NCI-H446 (cell line): ENCODE measurements at regions not wholly inside any gene's neighbourhood (a gene's known extent, or its start where the extent isn't known, plus 50 kb on each side); places are given as distances from the start of the nearest gene placed in this dataset.

Source experiments
- DNase-seq, 2 experiments: peaks; one replicate each; lab custom pipeline; 2025; lab: John Stamatoyannopoulos, UW

- DNase-seq = no peak
These were observed 532.9 kb downstream of the ANKRD50 start for GRCh38 chr4:124179506-124180186.

GRCh38 chr4:124181039-124181438 is 531.5 kb downstream of the ANKRD50 start:
- DNase-seq = no peak

- no peak for DNase-seq
These were observed 529.3 kb downstream of the ANKRD50 start for GRCh38 chr4:124183231-124183630.

- DNase-seq = no peak
These were observed 528.6 kb downstream of the ANKRD50 start for GRCh38 chr4:124183926-124184325.

- DNase-seq = no peak
These were observed 527.7 kb downstream of the ANKRD50 start for GRCh38 chr4:124184792-124185191.

GRCh38 chr4:124188595-124188994 is 523.9 kb downstream of the ANKRD50 start:
- DNase-seq = no peak

- no peak for DNase-seq
These were observed 523.0 kb downstream of the ANKRD50 start for GRCh38 chr4:124189545-124189944.

- DNase-seq = no peak
These were observed 521.2 kb downstream of the ANKRD50 start for GRCh38 chr4:124191329-124191728.

GRCh38 chr4:124192544-124192943 is 520.0 kb downstream of the ANKRD50 start:
- DNase-seq = no peak

GRCh38 chr4:124199185-124199584 is 513.3 kb downstream of the ANKRD50 start:
- no peak for DNase-seq

- DNase-seq = no peak
These were observed 512.8 kb downstream of the ANKRD50 start for GRCh38 chr4:124199755-124200154.

- DNase-seq = no peak
These were observed 510.9 kb downstream of the ANKRD50 start for GRCh38 chr4:124201636-124202035.

- DNase-seq = no peak
These were observed 510.4 kb downstream of the ANKRD50 start for GRCh38 chr4:124202099-124202498.

- DNase-seq = no peak
These were observed 508.8 kb downstream of the ANKRD50 start for GRCh38 chr4:124203613-124204238.

GRCh38 chr4:124206779-124207605 is 505.5 kb downstream of the ANKRD50 start:
- no peak for DNase-seq

- no peak for DNase-seq
These were observed 503.3 kb downstream of the ANKRD50 start for GRCh38 chr4:124209211-124209610.

GRCh38 chr4:124209626-124210025 is 502.9 kb downstream of the ANKRD50 start:
- no peak for DNase-seq

GRCh38 chr4:124210746-124211145 is 501.8 kb downstream of the ANKRD50 start:
- DNase-seq = no peak

- DNase-seq = no peak
These were observed 499.5 kb downstream of the ANKRD50 start for GRCh38 chr4:124212815-124213630.

- no peak for DNase-seq
These were observed 493.1 kb downstream of the ANKRD50 start for GRCh38 chr4:124219389-124219788.

GRCh38 chr4:124224256-124224655 is 488.3 kb downstream of the ANKRD50 start:
- no peak for DNase-seq

GRCh38 chr4:124227981-124228380 is 484.6 kb downstream of the ANKRD50 start:
- no peak for DNase-seq
